AG04450 (cell line): ENCODE measurements at regions not wholly inside any gene's neighbourhood (a gene's known extent, or its start where the extent isn't known, plus 50 kb on each side); places are given as distances from the start of the nearest gene placed in this dataset.

Experiments
- CTCF ChIA-PET: fragments of 300-600, 350-600 bp; formaldehyde crosslinking; extraction: SDS; loops from one replicate; lab custom pipeline; 2022; ENCODE audit warnings: antibody characterized with exemption, inconsistent platforms; lab: Charles Lee
- POLR2A ChIA-PET: fragments of 350-600 bp; formaldehyde crosslinking; extraction: SDS; loops from one replicate; lab custom pipeline; 2021; ENCODE audit warnings: antibody characterized with exemption, inconsistent platforms; lab: Yijun Ruan, JAX
- DNase-seq: peaks from one replicate; pipeline ENCODE4 v3.0.0-alpha.2; 2011; ENCODE audit warnings: low read depth, low spot score
- H3K27ac ChIP-seq: one replicate; pipeline ENCODE4 v1.5.1; 2012; ENCODE audit warnings: low read depth, low read length, control low read depth
- H3K27me3 ChIP-seq: one replicate; pipeline ENCODE4 v1.6.0; 2012; ENCODE audit warnings: low read length; ENCODE audit not compliant: control insufficient read depth, insufficient read depth
- H3K4me3 ChIP-seq: 2 replicates; pipeline ENCODE4 v1.5.1; 2011; ENCODE audit warnings: mild to moderate bottlenecking, low read depth, low read length, control low read depth
- H3K9me3 ChIP-seq: 2 replicates; pipeline ENCODE4 v1.5.1; 2012; ENCODE audit warnings: low read length; ENCODE audit not compliant: control insufficient read depth, insufficient read depth
- TF ChIP-seq, protein P1 (sequence below): IDR thresholded peaks from 2 replicates; pipeline ENCODE4 v1.5.1; 2011; ENCODE audit warnings: low read depth, low read length, control low read depth, inconsistent platforms

DNA sequence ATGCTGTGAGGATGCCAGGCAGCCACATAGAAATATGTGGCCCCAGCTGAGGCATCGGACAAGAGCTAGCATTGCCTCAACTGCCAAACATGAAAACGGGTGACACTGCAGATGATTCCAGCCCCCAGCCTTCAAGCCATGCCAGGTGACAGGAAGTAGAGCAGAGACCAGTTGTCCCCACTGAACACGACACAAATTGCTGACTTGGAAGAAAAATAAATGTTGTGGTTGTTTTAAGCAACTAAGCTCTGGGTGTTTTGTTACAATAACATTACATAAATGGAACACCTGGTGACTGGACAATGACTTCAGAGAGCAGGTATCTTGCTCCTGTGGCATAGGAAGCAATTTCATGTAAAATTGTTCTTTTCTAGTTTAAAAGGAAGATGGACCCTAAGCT is 154.2 kb downstream of the KIF4B start:
- CTCF ChIA-PET: no interaction called here
- peaks cover 20% of the 10 kb centered on the region for H3K9me3 ChIP-seq
- POLR2A ChIA-PET: no interaction called here
- H3K27me3 ChIP-seq: no peaks in the 10 kb centered on the region
- no peak overlapping the region for H3K27ac ChIP-seq
- TF ChIP-seq, protein P1, sequence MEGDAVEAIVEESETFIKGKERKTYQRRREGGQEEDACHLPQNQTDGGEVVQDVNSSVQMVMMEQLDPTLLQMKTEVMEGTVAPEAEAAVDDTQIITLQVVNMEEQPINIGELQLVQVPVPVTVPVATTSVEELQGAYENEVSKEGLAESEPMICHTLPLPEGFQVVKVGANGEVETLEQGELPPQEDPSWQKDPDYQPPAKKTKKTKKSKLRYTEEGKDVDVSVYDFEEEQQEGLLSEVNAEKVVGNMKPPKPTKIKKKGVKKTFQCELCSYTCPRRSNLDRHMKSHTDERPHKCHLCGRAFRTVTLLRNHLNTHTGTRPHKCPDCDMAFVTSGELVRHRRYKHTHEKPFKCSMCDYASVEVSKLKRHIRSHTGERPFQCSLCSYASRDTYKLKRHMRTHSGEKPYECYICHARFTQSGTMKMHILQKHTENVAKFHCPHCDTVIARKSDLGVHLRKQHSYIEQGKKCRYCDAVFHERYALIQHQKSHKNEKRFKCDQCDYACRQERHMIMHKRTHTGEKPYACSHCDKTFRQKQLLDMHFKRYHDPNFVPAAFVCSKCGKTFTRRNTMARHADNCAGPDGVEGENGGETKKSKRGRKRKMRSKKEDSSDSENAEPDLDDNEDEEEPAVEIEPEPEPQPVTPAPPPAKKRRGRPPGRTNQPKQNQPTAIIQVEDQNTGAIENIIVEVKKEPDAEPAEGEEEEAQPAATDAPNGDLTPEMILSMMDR: no peak
- no peak for DNase-seq
- no peak overlapping the region for H3K4me3 ChIP-seq

DNA sequence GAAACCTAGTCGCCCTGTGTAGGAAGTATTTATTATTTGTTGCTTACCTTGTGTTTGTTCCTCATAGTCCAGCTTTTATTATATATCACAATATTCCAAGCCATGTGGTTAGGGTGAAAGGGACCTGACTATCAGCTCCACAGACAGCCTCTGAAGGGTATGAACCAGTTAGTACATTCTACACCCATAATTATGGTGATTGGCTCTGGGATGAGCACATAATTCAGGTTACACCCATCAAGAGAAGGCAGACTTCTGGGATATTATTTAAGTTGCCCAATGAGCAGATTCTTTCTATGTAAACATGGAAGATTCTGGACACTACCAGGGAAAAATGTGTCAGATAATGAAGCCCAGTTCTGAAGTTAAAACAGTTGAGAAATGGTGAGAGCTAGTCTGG is 168.0 kb downstream of the KIF4B start:
- Histone ChIP-seq H3K4me3 (no peak overlapping the region), H3K27ac (no peak overlapping the region), H3K9me3 (peaks cover 8% of the 10 kb centered on the region; the same call in 1 of the 2 replicates), H3K27me3 (no peaks in the 10 kb centered on the region)
- CTCF ChIA-PET: no interaction called here
- TF ChIP-seq, protein P1: no peak
- no peak for DNase-seq
- POLR2A ChIA-PET: no interaction called here

DNA sequence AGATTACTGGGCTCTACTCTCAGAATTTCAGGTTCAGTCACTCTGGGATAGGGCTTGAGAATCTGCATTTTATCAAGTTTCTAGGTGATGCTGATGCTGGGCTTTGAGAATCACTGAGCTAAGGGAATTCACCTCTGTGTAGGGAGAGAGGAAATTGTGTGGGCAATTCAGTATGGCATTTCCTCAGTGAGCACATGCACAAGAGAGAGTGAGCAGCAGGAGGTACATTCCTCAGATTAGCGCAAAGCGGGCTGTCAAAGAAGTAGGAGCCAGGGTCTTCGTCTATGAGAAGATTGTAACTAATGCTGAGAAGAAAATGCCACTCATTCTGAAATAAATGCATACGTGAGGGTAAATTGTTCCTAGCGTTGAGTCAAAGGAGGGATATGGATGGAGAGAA is 175.9 kb downstream of the KIF4B start:
- TF ChIP-seq, protein P1: no peak
- CTCF ChIA-PET: no interaction called here

DNA sequence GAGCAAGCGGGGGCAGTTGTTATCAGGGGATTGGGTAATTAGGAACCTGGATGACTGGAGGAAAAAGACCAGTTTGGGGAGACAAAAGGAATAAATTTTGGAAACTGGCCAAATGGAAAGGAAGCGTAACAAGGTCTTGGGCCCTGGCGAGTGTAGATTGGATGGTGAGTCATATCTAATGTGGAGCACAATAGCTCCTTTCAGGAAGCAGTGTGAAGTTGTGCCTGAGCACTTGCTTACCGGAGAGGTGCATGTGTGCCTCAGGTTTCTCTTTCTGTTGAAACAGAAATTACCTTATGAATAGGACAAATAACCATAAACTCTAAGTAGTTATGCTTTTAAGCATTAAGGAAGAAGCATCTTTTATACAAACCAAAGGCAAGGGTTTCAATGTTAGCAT is 176.4 kb downstream of the KIF4B start:
- TF ChIP-seq, protein P1: no peak
- ChIA-PET CTCF (no interaction called here), POLR2A (no interaction called here)
- peaks cover 13% of the 10 kb centered on the region; the same call in 1 of the 2 replicates for H3K9me3 ChIP-seq
- H3K4me3 ChIP-seq: no peak overlapping the region
- no peak for DNase-seq
- H3K27ac ChIP-seq: no peak overlapping the region
- H3K27me3 ChIP-seq: no peaks in the 10 kb centered on the region

More for the DNA sequence above, 175.9 kb downstream of the KIF4B start:
- peaks cover 15% of the 10 kb centered on the region; the same call in 1 of the 2 replicates for H3K9me3 ChIP-seq
- H3K27ac ChIP-seq: no peak overlapping the region
- POLR2A ChIA-PET: no interaction called here
- H3K4me3 ChIP-seq: no peak overlapping the region
- DNase-seq: no peak
- H3K27me3 ChIP-seq: no peaks in the 10 kb centered on the region

DNA sequence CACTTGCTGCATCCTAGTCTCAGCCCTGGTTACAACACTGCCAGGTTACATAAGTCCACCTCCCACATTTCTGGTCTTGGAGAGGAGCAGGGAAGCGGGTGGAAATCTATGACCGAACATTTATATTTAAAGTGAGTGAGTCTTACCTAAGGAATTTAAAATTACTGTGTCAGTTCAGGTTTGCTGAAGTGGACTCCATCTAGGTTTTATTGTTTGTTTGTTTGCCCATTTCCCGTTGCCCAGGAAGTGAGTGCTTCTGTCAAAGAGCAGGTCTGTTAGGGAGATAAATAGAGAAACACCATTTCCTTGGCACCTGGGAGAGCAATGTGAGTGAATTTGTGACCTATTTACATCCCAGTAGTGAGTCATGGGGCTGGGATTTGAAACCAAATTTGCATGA is 179.5 kb downstream of the KIF4B start:
- Histone ChIP-seq H3K4me3 (no peak overlapping the region), H3K27me3 (no peaks in the 10 kb centered on the region), H3K27ac (no peak overlapping the region), H3K9me3 (peaks cover 15% of the 10 kb centered on the region)
- CTCF ChIA-PET: no interaction called here
- no peak for DNase-seq
- POLR2A ChIA-PET: no interaction called here
- TF ChIP-seq, protein P1: no peak
